ENCODE measurements at regions not wholly inside any gene's neighbourhood (a gene's known extent, or its start where the extent isn't known, plus 50 kb on each side); places are given as distances from the start of the nearest gene placed in this dataset.

DNA sequence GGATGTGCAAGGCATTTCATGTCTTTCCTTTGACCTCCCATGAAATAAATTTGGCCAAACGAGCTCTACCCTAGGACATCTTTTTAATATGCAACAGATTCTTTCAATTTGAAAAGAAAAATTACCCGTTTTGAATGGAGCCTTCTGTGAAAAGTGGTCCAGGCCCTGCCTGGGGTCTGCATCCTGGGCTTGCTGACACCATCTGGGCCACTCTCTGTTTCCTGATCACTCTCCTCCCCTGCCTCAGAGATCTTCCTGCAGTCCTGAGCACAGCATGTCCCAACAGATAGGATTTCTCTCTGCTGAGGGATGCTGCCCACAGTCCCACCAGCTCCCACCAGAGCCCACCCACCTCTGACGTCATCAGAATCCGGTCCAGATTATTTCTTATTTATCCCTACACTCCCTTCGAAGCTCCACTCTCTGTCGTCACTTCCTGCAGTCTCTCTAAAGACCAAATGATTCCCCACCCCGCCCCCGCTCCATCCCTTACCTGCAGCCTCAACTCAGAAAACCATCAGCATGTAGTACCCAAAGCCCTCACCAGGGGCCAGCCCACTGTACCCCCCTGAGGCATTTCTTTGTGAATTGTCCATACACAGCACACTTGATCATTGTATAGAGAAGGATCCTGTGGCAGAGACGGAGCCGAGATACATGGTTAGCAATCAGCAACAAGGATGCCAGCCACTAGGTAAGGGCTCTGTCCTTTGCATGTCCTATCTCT is 192.1 kb upstream of the MGMT start:
- no peak for DNase-seq

DNA sequence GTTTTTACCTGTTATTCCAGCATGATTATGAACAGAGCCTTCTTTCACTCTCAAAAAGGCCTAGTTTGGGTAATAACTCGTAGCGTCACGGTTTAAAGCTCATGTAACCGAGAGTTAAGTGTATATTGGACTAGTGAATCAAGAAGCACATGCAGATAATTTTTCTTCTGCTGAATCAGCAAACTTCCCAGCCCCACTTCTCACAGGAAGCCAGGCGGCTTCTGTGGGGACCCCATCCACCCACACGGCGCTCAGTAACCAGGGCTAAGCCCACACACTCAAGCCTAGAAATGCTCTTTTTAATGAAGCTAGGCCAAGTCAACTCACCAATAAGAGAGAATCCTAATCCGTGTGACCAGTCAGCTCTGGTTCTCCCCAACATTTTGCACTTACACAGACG is 191.2 kb upstream of the MGMT start:
- no peak for DNase-seq

DNA sequence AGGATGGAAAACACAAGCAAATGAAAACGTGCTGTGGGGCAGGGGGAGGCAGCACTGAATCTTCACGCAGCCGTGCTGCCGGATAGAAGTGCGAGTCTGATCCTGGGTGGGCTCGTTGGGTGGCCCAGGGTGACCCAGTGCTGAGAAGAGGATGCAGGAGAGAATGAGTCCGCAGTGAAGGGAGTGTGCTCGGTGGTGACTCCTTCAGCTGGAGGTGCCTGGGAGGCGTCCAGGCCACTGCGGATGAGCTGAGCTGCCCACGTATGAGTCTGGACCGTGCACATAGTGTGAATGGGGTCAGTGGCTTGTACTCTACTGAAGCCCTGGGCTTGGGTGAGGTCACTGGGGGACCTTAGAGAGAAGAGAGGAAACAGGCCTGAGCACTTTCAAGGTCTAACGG is 190.0 kb upstream of the MGMT start:
- DNase-seq: no peak

DNA sequence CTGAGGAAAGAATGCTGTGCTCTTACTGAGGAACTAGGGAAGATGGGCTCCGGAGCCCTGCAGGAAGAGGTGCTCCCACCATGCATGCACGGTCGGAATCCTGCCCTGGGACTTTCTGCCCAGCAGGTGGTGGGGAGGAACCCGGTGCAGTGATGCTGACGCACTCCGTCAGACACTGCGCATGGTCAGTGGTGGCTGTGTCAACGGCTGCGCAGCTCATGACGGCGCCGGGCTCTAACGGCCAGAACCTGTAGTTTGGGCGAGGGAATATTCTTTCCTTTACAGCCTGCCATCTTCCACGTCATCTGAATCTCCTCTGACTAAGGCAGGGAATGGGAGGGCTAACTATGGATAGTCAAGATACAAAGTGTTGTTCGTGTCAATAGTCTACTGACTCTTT is 189.2 kb upstream of the MGMT start:
- DNase-seq: no peak

DNA sequence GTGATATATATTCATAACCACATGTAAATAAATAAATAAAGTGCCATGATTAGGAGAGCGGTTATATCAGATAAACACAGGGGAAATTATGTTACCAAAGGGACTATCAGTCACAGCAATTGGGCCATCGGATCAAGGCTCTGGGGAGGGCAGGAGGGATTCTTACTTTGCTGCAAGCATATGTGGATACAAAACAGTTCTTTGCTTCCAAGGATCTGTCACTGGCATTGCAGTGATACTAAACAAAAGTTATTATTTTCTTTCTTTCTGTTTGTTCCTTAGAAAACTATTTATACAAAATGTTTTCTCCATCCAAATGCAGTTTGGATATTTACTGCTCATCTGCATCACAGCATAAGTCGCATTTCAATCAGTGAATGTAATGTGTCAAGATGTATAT is 188.4 kb upstream of the MGMT start:
- DNase-seq: no peak

DNA sequence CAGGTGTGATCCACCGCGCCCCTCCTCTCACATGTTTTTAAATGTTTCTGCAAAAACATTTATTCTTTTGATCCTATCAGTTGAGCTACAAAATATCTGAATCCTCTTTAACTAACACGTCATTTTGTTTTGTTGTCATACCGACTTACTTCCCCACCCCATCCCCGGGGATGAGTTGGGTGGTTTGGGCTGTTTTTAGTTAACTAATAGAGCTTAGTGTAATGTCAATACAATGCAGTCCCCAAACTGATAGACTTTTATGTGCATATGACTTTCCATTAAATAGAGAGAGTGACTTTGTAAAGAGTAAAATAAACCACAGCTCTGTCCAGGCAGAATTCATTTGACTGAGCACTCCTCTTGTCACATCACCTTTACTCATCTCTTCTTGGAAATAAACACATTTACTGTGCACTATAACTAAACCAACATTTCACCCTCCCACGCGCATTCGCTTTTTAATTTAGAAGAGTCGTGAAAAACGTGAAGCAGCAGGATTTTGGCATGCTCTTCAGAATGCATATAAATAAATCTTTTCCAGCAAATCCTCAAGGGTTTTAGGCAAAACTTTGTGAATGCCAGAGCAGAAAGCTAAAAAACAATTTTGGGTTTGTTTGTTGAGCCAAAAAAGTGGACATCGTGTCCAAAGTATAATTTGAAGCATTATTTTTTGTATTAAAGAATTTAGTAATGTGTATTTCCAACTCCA is 187.4 kb upstream of the MGMT start:
- no peak for DNase-seq

DNA sequence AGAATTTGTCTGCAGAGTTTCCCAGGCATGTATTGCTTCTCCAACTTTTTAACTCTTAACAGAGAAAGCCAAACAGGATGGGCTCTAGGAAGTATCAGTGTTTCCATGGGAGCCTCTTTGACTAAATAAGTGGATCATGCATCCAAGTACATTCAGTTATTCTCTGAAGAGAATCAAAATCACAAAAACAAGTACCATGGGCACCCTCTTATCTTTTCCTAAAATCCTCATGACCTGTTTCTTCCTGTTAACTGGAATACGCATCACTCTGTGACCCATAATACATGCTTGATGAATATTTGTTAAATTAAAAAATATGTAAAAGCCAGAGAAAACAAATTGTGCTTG is 186.9 kb upstream of the MGMT start:
- no peak for DNase-seq

DNA sequence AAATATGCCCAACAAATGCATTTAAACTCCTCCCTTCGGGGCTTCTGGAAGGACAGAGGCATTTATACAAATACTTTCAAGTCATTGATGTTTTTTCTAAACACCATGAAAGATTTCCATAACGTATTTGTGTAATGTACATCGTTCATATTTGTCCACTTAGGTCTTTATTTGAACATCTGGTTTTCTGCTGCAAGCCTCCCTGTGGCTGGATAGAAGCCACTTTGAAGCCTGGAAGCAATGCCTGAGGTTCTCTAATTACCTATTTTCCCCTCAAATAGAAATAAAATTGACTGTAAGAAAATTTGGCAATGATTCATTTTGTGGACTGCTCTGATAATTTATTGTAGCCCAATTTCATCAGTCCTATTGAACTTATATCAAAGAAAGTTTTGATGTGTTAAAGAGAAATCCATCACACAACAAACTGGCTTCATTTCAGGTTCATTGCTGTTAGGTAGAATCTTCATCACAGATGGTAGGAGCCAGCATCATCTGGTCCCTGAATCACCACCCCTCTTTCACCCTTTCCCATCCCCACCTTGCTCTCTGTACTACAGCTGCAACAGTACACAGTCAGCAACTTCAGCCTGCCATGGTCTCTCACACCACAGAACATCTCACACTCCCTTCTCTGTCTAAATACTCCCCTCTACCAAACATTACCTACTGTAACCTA is 186.0 kb upstream of the MGMT start:
- DNase-seq: no peak

DNA sequence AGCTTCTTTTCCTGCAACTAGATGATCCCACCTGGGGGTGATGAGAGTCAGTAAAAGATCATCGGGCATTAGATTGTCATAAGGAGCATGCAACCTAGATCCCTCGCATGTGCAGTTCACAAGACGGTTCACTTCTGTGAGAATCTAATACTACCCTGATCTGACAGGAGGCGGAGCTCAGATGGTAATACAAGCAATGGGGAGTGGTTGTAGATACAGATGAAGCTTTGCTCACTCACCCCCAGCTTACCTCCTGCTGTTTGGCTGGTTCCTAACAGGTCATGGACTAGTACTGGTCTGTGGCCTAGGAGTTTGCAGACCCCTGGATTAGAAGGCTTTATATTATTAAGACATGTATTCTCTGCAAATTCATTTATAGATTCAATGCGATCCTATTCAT is 181.6 kb upstream of the MGMT start:
- DNase-seq: no peak

DNA sequence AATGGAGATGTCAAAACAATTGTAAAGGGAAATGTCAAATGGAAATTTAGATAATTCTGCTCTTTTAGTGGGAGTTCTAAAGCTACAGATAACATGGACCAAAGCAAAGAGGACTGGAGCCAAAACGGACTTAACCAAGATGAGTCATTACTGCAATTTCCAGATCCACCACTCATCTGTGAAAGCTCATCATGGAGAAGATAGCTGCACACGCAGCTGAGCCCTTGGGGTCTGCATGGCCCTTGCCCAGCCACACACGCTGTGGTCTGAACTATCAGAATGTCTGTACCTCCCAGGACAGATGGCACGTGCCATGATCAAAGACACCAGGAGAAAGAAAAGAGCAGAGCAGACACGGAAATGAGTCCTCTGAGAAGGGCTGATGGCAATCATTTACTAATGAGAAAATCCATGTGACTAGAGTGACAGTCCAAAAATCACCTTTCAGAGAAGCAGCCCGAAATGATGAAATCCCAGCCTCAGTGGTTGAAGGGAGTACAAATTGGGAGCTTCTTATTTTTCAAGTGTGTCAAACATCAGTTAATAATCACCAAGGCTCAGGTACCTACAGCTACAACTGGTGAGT is 177.9 kb upstream of the MGMT start:
- DNase-seq: no peak

DNA sequence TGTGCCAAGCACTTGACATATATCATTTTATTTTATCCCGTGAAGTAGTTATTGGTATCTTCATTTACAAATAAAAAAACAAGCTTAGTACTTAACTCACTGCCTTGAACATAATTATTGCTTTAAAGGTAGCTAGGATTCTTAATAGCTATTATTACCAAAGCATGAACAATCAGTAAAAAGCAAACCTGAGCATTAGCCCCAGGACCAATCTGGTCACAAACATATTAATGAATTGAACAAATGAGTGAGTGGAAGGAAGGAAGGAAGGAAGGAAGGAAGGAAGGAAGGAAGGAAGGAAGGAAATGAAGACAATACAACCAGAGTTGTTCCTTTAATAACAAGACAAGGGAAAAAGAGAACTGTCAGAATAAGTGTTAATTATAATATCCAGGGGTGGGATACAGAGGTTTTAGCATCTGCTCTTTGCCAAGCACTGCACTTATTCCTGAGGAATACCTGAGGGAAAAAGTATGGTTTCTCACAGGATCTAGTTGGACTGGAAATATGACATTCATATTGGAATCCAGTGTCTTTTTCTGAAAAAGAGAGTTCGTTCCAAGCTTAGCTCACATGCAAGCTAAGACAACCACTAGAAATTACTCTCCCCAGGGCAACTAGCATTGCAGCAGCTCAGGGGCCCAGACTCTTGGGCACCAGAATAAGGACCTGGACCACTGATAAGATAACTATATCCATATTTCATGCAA is 172.9 kb upstream of the MGMT start:
- no peak for DNase-seq

DNA sequence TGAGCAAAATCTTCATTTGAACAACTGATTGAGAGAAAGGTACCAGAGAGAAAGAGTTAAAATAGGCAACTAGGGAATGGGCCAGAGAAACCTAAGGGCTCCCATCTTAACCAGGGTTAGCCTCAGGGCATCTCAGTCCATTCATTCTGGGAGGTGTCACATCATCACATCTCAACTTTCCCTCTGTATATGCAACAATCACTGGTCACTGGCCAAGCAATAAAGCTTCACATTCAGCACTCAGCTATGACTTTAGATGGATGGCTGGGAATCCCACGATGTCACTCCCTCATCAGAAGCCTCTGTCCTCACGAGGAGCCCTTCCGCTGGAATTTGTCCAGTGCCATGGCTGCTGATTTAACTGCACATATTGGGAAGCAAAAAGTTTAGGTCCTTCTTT is 172.1 kb upstream of the MGMT start:
- DNase-seq: no peak

DNA sequence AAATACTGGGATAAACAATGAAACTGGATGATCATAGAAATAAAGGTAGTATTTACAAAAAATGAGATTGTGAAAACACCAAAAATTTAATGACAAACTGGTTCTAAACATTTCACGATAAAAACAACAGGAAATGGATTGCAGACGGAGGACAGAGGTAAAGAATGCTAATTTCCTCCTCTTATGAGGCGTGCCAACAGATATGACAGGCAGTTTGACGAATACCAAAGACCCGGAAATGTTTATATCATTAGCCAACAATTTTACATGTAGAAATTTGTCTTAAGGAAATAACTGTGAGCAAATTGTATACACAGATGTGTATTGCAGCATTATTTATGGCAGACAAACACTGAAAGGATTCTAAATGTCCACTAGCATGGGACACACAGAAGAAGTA is 162.0 kb upstream of the MGMT start:
- no peak for DNase-seq

DNA sequence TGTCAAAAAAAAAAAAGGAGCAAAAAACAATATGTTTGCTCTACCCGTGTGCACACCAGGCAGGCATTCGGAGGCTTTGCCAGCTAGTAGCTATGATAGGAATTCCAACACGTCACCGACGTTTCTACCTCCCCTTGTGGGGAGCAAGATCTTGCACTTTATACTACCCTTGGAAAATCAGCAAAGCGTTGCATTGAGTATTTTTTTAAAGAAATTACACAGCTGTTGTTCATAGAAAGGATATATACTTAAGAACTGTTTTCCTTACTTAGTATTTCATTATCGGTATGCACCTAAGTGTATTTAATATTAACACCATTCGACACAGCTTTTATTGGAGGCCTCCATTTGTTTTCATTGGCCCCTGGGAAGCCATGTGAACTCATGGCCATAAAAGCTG is 159.9 kb upstream of the MGMT start:
- DNase-seq: no peak

DNA sequence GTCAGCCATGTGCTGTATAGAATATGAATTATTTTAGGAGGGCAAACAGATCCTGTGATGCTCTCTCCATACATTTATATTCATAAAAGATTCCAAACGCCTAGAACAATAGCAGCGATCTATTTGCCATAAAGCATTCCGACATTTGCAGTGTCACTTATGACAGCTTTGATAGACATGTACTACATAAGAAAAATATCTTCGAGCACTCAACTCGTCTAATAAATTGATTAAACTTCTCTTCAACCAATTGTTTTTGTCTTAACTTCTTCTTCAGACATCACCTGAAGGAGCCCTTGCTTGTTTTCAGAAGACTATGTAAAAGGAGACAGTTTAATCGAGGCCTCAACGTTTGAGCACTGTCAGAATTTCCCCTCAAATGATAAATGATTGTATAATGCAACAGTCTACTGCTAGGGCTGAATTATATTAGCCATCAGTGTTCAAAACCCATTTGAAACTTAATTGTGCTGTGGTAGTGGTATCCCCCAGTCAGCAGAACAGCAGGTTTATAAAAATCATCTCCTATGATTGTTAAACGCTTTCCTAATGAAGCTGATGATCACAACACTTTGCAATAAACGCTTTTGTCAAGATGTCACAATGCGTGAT is 158.0 kb upstream of the MGMT start:
- no peak for DNase-seq

DNA sequence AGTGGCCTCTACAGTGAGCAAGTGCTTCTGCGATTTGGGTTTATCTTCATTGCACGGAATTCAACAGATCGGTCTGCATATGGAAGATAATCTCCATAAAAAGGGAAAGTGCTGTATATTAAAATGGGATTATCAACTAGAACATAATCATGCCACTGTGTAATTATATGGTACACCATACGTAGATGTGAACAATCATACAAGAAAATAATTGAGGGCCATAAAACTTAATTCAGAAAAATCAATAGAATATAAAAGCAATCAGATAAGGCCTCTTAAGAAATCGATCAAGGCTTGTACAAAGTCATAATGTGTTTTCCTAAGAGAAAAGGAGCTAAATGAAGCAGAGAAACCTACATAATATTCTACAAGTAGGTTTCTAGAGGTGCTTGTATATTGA is 157.5 kb upstream of the MGMT start:
- DNase-seq: no peak

DNA sequence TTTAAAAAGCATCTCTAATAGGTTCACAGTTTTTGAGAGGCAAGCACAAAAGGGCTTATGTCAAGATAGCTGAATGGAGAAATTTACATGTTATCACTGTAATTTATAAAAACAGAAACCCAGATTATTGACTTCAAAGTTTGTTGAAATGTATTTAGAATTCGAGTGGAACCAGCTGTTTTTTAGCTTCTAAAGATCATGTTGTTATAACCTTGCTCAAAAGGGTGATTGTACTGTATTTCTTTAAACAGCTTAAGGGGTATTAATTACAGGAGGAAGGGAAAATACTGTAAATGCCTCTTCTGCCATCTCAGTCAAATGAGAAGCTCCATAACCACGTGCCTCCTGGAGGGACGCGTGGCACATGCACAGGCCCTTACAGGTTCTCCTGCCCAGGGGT is 156.2 kb upstream of the MGMT start:
- no peak for DNase-seq

DNA sequence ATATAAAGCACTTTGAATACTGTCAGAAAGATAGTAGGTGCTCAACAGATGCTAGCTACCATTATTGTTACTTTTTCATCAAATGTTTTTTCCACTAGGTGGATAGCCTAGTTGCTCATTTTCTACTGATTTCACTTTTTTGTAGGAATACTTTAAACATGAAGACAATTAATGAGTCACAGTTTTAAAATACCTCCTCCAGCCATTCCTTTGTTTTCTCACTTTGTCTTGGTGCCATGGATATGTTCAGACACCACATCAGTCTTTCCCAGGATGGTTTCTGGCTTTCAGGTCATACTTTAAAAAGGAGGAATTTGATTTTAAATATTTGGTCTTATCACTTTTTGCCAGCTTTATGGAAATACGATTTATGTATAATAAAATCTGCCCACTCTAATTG is 147.1 kb upstream of the MGMT start:
- no peak for DNase-seq

DNA sequence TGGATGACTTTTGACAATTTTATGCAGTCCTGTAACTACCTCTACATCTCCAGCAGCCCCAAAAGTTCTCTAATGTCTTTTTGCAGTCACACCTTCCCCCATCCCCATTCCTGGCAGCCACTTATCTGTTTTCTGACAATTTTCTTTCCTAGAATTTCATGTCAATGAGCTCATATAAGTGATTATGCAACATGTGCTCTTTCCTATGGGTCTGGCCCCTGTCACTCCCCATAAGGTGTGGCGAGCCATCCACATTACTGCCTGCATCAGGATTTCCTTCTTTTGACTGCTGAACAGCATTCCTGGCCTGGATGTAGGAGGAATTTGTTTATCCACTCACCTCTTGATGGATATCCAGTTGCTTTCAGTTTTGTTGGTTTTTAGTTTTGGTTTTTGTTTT is 146.7 kb upstream of the MGMT start:
- DNase-seq: no peak

DNA sequence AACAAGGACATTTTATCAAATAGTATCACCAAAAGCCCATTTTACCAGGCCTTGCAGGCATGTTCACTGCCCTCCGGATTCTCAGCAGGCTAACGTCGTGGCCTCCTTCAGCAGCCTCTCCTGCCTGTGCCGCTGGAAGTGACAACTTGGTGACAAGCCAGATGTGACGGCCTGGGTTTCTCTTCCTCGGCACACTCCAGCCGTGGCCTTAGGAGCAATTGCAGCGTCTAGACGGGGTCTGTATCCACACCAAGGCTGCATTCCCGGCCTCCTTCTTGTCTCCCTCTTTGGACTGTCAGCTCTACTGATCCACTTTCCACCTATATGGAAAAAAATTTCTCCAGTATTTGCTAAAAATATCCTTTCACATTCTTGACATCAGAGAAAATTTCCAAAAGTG is 145.3 kb upstream of the MGMT start:
- DNase-seq: no peak

DNA sequence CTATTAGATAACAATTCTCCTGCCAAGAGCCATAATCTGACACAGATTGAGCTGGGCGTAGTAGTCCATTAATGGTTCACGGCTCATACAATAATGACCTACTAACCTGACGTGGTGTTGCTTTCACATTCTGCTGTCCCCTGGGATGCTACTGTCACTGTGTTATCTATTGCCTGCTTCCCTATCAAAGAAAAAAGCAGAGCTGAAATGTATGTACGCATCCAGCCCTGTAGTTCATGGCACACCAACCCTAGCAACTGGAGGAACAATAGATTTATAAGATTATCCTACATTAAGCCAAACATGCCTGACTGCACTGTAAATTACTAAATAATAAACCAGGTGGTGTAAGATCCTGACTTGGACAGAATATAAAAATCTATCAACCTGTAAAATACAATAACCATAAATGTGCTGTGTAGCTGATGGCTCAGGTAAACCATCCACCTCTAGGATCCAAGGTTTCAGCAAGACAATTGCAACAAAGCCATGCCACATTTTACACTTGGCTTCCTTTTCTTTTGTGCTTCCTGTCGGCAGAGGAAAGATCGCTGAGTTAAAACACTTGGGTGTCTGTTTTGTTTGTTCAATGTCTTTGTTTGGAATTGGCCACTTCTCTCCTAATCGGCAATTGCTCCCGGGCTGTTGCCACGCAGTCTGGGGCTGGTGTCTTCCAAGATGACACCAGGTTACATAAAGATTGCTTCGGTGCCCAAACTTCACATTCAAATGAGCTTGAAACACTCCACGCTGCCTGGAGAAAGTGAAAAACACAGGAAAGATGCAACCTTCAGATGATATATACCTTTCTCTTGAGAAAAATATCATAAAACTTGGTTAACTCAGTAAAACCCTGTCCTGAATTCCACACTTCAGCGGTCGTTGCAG is 143.9 kb upstream of the MGMT start:
- no peak for DNase-seq

DNA sequence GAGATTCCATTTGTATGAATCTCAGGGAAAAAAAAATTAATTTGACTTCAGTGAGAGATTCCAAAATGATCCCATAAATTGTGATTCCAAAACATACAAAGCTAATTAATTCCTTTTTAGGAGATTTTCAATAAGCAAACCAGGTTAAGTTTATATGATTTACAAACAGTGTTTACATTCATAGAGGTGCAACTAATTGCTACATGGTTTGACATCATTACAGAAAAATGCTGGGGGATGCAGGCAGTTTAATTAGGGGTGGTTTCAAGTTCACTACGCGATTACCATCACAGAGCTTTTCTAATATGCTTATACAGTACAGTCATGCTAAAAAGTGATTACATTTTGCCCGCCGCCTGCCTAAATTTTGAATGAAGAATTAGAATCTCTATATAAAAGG is 143.2 kb upstream of the MGMT start:
- no peak for DNase-seq
